GM19467 (cell line): ENCODE measurements at regions not wholly inside any gene's neighbourhood (a gene's known extent, or its start where the extent isn't known, plus 50 kb on each side); places are given as distances from the start of the nearest gene placed in this dataset.

ENCODE experiments used
- ATAC-seq: cut with Tn5 transposase; IDR thresholded peaks from one replicate; pipeline ENCODE4 v1.9.1; 2021; ENCODE audit warnings: mild to moderate bottlenecking, moderate library complexity; ENCODE audit not compliant: unreplicated experiment

GRCh38 chr4:89604951-89605350 lies 232.0 kb downstream of the SNCA start:
- no peak for ATAC-seq

- no peak for ATAC-seq
Observed at GRCh38 chr4:89599026-89599425, 237.9 kb downstream of the SNCA start.

- no peak for ATAC-seq
Observed at GRCh38 chr4:89598602-89599001, 238.4 kb downstream of the SNCA start.

- ATAC-seq = no peak
Observed at GRCh38 chr4:89595125-89595789, 241.7 kb downstream of the SNCA start.

- no peak for ATAC-seq
Observed at GRCh38 chr4:89590128-89590527, 246.8 kb downstream of the SNCA start.

- ATAC-seq = no peak
Observed at GRCh38 chr4:89588421-89588820, 248.5 kb downstream of the SNCA start.

- ATAC-seq = no peak
Observed at GRCh38 chr4:89587364-89587763, 249.6 kb downstream of the SNCA start.

- no peak for ATAC-seq
Observed at GRCh38 chr4:89586864-89587263, 250.1 kb downstream of the SNCA start.

- ATAC-seq = no peak
Observed at GRCh38 chr4:89586318-89586717, 250.6 kb downstream of the SNCA start.

GRCh38 chr4:89582756-89583505 lies 254.0 kb downstream of the SNCA start:
- ATAC-seq = no peak

GRCh38 chr4:89579771-89580170 lies 257.2 kb downstream of the SNCA start:
- ATAC-seq = no peak

GRCh38 chr4:89576246-89576645 lies 260.7 kb downstream of the SNCA start:
- no peak for ATAC-seq

GRCh38 chr4:89575840-89576239 lies 261.1 kb downstream of the SNCA start:
- no peak for ATAC-seq

- no peak for ATAC-seq
Observed at GRCh38 chr4:89574176-89574575, 262.8 kb downstream of the SNCA start.

- no peak for ATAC-seq
Observed at GRCh38 chr4:89573656-89574055, 263.3 kb downstream of the SNCA start.

GRCh38 chr4:89572224-89572858 lies 264.6 kb downstream of the SNCA start:
- ATAC-seq = no peak

GRCh38 chr4:89570931-89571330 lies 263.3 kb upstream of the GPRIN3 start:
- no peak for ATAC-seq

GRCh38 chr4:89567936-89568335 lies 260.3 kb upstream of the GPRIN3 start:
- ATAC-seq = no peak

- ATAC-seq = peak; percentile 86
Observed at GRCh38 chr4:89563431-89563830, 255.8 kb upstream of the GPRIN3 start.

GRCh38 chr4:89562746-89563145 lies 255.1 kb upstream of the GPRIN3 start:
- ATAC-seq = no peak

GRCh38 chr4:89561048-89561447 lies 253.4 kb upstream of the GPRIN3 start:
- no peak for ATAC-seq

- no peak for ATAC-seq
Observed at GRCh38 chr4:89558147-89558546, 250.5 kb upstream of the GPRIN3 start.
